SK-N-SH treated with all-trans-retinoic acid at 6 μM for 48 hours (cell line): ENCODE measurements at regions not wholly inside any gene's neighbourhood (a gene's known extent, or its start where the extent isn't known, plus 50 kb on each side); places are given as distances from the start of the nearest gene placed in this dataset.

Experiments
- OSR1 ChIP-seq: fragments of 250-450 bp; sonication (Bioruptor Pico); IDR thresholded peaks from 2 replicates; pipeline ENCODE4 v1.8.0; 2022; ENCODE audit warnings: moderate library complexity, mild to moderate bottlenecking, inconsistent platforms
- TOX ChIP-seq: fragments of 250-450 bp; sonication (Bioruptor Pico); IDR thresholded peaks from 2 replicates; pipeline ENCODE4 v1.8.0; 2021; ENCODE audit warnings: mild to moderate bottlenecking, moderate library complexity, borderline replicate concordance
- ZC3H10 ChIP-seq: fragments of 250-450 bp; sonication (Bioruptor Pico); IDR thresholded peaks from 2 replicates; pipeline ENCODE4 v1.5.1; 2021; ENCODE audit warnings: mild to moderate bottlenecking, moderate library complexity
- ZNF565 ChIP-seq: fragments of 450-650 bp; formaldehyde crosslinking; conservative IDR thresholded peaks from 2 replicates; pipeline ENCODE4 v1.5.0; 2020; ENCODE audit warnings: low read depth, mild to moderate bottlenecking, moderate library complexity
- ZNF70 ChIP-seq: fragments of 450-650 bp; formaldehyde crosslinking; IDR thresholded peaks from 2 replicates; pipeline ENCODE4 v1.5.0; 2020; ENCODE audit warnings: mild to moderate bottlenecking, moderate library complexity
- TF ChIP-seq, protein P1 (sequence below): fragments of 250-450 bp; sonication (Bioruptor Pico); IDR thresholded peaks from 2 replicates; pipeline ENCODE4 v1.5.1; 2021; ENCODE audit warnings: mild to moderate bottlenecking, moderate library complexity
- TF ChIP-seq, protein P2 (sequence below): fragments of 250-450 bp; sonication (Bioruptor Pico); IDR thresholded peaks from 2 replicates; pipeline ENCODE4 v1.5.0; 2020; ENCODE audit warnings: mild to moderate bottlenecking, moderate library complexity

- TF ChIP-seq ZNF70 (CRISPR knock-in tag), result no peak
- TF ChIP-seq ZC3H10 (CRISPR knock-in tag), result no peak
- TF ChIP-seq OSR1 (CRISPR knock-in tag), result no peak
- TF ChIP-seq, protein P1, sequence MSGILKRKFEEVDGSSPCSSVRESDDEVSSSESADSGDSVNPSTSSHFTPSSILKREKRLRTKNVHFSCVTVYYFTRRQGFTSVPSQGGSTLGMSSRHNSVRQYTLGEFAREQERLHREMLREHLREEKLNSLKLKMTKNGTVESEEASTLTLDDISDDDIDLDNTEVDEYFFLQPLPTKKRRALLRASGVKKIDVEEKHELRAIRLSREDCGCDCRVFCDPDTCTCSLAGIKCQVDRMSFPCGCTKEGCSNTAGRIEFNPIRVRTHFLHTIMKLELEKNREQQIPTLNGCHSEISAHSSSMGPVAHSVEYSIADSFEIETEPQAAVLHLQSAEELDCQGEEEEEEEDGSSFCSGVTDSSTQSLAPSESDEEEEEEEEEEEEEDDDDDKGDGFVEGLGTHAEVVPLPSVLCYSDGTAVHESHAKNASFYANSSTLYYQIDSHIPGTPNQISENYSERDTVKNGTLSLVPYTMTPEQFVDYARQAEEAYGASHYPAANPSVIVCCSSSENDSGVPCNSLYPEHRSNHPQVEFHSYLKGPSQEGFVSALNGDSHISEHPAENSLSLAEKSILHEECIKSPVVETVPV, result no peak
- TF ChIP-seq, protein P2, sequence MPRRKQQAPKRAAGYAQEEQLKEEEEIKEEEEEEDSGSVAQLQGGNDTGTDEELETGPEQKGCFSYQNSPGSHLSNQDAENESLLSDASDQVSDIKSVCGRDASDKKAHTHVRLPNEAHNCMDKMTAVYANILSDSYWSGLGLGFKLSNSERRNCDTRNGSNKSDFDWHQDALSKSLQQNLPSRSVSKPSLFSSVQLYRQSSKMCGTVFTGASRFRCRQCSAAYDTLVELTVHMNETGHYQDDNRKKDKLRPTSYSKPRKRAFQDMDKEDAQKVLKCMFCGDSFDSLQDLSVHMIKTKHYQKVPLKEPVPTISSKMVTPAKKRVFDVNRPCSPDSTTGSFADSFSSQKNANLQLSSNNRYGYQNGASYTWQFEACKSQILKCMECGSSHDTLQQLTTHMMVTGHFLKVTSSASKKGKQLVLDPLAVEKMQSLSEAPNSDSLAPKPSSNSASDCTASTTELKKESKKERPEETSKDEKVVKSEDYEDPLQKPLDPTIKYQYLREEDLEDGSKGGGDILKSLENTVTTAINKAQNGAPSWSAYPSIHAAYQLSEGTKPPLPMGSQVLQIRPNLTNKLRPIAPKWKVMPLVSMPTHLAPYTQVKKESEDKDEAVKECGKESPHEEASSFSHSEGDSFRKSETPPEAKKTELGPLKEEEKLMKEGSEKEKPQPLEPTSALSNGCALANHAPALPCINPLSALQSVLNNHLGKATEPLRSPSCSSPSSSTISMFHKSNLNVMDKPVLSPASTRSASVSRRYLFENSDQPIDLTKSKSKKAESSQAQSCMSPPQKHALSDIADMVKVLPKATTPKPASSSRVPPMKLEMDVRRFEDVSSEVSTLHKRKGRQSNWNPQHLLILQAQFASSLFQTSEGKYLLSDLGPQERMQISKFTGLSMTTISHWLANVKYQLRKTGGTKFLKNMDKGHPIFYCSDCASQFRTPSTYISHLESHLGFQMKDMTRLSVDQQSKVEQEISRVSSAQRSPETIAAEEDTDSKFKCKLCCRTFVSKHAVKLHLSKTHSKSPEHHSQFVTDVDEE (CRISPR knock-in tag), result no peak
- TF ChIP-seq ZNF565 (CRISPR knock-in tag), result no peak
- no peak for TF ChIP-seq TOX (CRISPR knock-in tag)
These were observed 56.1 kb upstream of the PCED1B start for GRCh38 chr12:47023311-47023710.
